ENCODE measurements at regions not wholly inside any gene's neighbourhood (a gene's known extent, or its start where the extent isn't known, plus 50 kb on each side); places are given as distances from the start of the nearest gene placed in this dataset.

DNA sequence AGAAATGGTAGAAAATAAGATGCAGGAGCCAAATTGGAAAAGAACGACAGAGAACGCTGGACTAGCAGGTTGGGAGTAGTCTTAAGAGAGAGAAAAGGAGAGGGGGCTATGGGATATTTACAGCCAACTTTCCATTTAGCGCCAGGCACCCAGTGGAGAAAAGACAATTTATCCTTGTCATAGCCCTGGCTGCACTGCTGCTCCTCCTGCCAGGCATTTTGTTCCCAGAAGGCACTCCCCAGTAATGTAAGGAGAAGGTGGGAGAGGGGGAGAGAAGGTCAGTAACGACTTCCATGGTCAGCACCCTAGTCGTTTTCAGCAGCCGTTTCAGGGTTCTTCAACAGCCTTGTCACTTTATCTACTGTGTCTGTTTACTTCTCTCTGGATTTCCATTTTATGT, 159.0 kb downstream of the TRMT11 start:
- no peaks in the 10 kb centered on the region for H3K27me3 ChIP-seq (replicated peaks; ENCODE audit: control insufficient read depth, insufficient read depth, low read length)
- Mint-ChIP-seq H3K27me3 (ENCODE audit: insufficient read depth, unreplicated experiment) (no peaks in the 10 kb centered on the region), H3K4me3 (ENCODE audit: unreplicated experiment) (no peak overlapping the region), H3K4me1 (ENCODE audit: low read depth, unreplicated experiment) (peaks cover under 1% of the 10 kb centered on the region), H3K9me3 (ENCODE audit: unreplicated experiment) (no peaks in the 10 kb centered on the region), H3K27ac (ENCODE audit: unreplicated experiment) (no peak overlapping the region), H3K36me3 (ENCODE audit: insufficient read depth, unreplicated experiment) (no peaks in the 10 kb centered on the region)
- intact Hi-C loops (cut with micrococcal nuclease; ENCODE audit: unreplicated experiment), result no loop called here
- H3K36me3 ChIP-seq (ENCODE audit: control insufficient read depth, insufficient read depth, low read length), result no peaks in the 10 kb centered on the region
- CTCF ChIA-PET, result interaction anchor here (0.6 kb wide), 1 partner anchor 405 kb away, joined by 3 read pairs; no protein-coding TSS in a partner anchor
- TF ChIP-seq, protein P1, sequence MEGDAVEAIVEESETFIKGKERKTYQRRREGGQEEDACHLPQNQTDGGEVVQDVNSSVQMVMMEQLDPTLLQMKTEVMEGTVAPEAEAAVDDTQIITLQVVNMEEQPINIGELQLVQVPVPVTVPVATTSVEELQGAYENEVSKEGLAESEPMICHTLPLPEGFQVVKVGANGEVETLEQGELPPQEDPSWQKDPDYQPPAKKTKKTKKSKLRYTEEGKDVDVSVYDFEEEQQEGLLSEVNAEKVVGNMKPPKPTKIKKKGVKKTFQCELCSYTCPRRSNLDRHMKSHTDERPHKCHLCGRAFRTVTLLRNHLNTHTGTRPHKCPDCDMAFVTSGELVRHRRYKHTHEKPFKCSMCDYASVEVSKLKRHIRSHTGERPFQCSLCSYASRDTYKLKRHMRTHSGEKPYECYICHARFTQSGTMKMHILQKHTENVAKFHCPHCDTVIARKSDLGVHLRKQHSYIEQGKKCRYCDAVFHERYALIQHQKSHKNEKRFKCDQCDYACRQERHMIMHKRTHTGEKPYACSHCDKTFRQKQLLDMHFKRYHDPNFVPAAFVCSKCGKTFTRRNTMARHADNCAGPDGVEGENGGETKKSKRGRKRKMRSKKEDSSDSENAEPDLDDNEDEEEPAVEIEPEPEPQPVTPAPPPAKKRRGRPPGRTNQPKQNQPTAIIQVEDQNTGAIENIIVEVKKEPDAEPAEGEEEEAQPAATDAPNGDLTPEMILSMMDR (IDR thresholded peaks at IDR 0.05; ENCODE audit: insufficient read depth in 1 of 2, low read depth in 1 of 2, low read length in 1 of 2, severe bottlenecking in 1 of 2, unreplicated experiment in 1 of 2), result no peak
- 0 out of 2 replicates have a peak, but pooled peaks cover 3% of the 10 kb centered on the region for H3K4me1 ChIP-seq
- peaks cover 4% of the 10 kb centered on the region; the same call in 1 of the 2 replicates for H3K9me3 ChIP-seq
- BruUV-seq (replicated peaks), result no TSS peak
- H3K4me3 ChIP-seq (ENCODE audit: low read depth, low read length), result no peak overlapping the region
- DNase-seq, result no peak
- POLR2A ChIA-PET, result no interaction called here

DNA sequence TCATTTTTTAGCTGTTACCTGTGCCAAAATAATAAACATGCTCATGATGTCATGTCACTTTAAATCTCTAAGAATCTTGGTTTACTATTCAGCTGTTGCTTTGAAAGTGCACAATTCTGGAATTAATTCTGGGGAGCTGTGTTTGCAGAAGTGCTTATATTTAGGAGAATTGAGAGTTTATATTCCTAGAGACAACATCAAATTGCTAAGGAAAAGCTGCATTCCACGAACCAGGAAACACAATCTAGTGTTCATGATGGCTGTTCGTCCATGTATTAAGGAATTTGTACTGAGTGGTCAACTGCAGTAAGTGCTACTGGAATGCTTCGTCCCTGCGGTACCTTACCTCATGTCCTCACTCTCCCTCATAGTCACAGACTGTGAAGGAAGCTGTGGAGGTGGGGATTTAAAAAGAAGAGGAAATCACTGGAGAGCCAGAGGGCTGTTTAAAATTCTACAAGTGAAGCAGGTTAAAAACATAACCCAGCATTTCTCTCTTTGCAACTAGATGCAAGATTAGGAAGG, 161.0 kb downstream of the TRMT11 start:
- TF ChIP-seq, protein P1 (IDR thresholded peaks at IDR 0.05; ENCODE audit: insufficient read depth in 1 of 2, low read depth in 1 of 2, low read length in 1 of 2, severe bottlenecking in 1 of 2, unreplicated experiment in 1 of 2), result no peak
- intact Hi-C loops (cut with micrococcal nuclease; ENCODE audit: unreplicated experiment), result no loop called here
- Histone ChIP-seq H3K4me1 (peaks cover 7% of the 10 kb centered on the region; the same call in 1 of the 2 replicates), H3K36me3 (ENCODE audit: control insufficient read depth, insufficient read depth, low read length) (no peaks in the 10 kb centered on the region), H3K4me3 (ENCODE audit: low read depth, low read length) (no peak overlapping the region), H3K27me3 (replicated peaks; ENCODE audit: control insufficient read depth, insufficient read depth, low read length) (no peaks in the 10 kb centered on the region), H3K9me3 (no peaks in the 10 kb centered on the region)
- ChIA-PET POLR2A (no interaction called here), CTCF (no interaction called here)
- no peaks in the 10 kb centered on the region for H3K36me3 Mint-ChIP-seq (ENCODE audit: insufficient read depth, unreplicated experiment)
- peaks cover 16% of the 10 kb centered on the region for H3K4me1 Mint-ChIP-seq (ENCODE audit: low read depth, unreplicated experiment)
- H3K27me3 Mint-ChIP-seq (ENCODE audit: insufficient read depth, unreplicated experiment), result no peaks in the 10 kb centered on the region
- no peak for DNase-seq
- no peaks in the 10 kb centered on the region for H3K9me3 Mint-ChIP-seq (ENCODE audit: unreplicated experiment)
- no peak overlapping the region for H3K27ac Mint-ChIP-seq (ENCODE audit: unreplicated experiment)
- no peak overlapping the region for H3K4me3 Mint-ChIP-seq (ENCODE audit: unreplicated experiment)
- BruUV-seq (replicated peaks), result no TSS peak

DNA sequence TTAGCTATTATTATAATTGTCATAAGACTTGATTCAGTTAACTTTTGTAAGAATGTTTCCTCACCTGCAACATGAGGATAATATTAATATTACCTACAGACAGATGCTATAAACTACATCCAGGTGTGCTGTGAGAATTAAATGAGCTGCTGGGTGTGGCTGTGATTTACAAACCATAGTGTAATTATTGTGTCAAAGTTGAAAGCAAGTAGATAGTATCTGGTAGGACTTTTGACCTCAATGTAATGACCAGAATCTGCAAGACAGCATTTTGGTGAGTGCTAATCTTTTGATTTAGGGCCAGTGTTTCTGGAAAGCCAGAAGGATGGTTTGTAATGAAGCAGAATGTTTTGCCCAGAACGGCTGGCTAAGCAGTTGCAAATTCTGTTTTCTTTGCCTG, 162.5 kb downstream of the TRMT11 start:
- no peak overlapping the region for H3K4me3 ChIP-seq (ENCODE audit: low read depth, low read length)
- no peaks in the 10 kb centered on the region for H3K27me3 ChIP-seq (replicated peaks; ENCODE audit: control insufficient read depth, insufficient read depth, low read length)
- no peaks in the 10 kb centered on the region for H3K36me3 Mint-ChIP-seq (ENCODE audit: insufficient read depth, unreplicated experiment)
- no peak overlapping the region for H3K27ac Mint-ChIP-seq (ENCODE audit: unreplicated experiment)
- intact Hi-C loops (cut with micrococcal nuclease; ENCODE audit: unreplicated experiment), result no loop called here
- TF ChIP-seq, protein P1 (IDR thresholded peaks at IDR 0.05; ENCODE audit: insufficient read depth in 1 of 2, low read depth in 1 of 2, low read length in 1 of 2, severe bottlenecking in 1 of 2, unreplicated experiment in 1 of 2), result no peak
- H3K4me1 ChIP-seq, result peaks cover 8% of the 10 kb centered on the region; the same call in 1 of the 2 replicates
- no peak overlapping the region for H3K4me3 Mint-ChIP-seq (ENCODE audit: unreplicated experiment)
- H3K9me3 ChIP-seq, result no peaks in the 10 kb centered on the region
- peaks cover 16% of the 10 kb centered on the region for H3K4me1 Mint-ChIP-seq (ENCODE audit: low read depth, unreplicated experiment)
- no peaks in the 10 kb centered on the region for H3K9me3 Mint-ChIP-seq (ENCODE audit: unreplicated experiment)
- no peak for DNase-seq
- H3K36me3 ChIP-seq (ENCODE audit: control insufficient read depth, insufficient read depth, low read length), result no peaks in the 10 kb centered on the region
- no TSS peak for BruUV-seq (replicated peaks)
- ChIA-PET POLR2A (no interaction called here), CTCF (no interaction called here)
- H3K27me3 Mint-ChIP-seq (ENCODE audit: insufficient read depth, unreplicated experiment), result no peaks in the 10 kb centered on the region

Measured in Caco-2 (cell line).